Cardiac muscle cell (in vitro differentiated cells and primary cell): ENCODE measurements at regions not wholly inside any gene's neighbourhood (a gene's known extent, or its start where the extent isn't known, plus 50 kb on each side); places are given as distances from the start of the nearest gene placed in this dataset.

Experiments
- DNase-seq, 2 donors: peaks; one replicate each; pipeline versions ENCODE4 v3.0.0 to v3.0.0-alpha.2; 2010 to 2017; ENCODE audit warnings: low read depth in 1 of 2, low spot score in 1 of 2
- H3K27ac ChIP-seq: fragments of 200-600 bp; sonication (generic); 2 replicates; pipeline ENCODE4 v1.5.1; 2016
- H3K27me3 ChIP-seq: fragments of 200-600 bp; sonication (generic); 2 replicates; pipeline ENCODE4 v1.6.0; 2016; ENCODE audit warnings: control low read depth
- H3K36me3 ChIP-seq: fragments of 200-600 bp; sonication (generic); 2 replicates; pipeline ENCODE4 v1.5.1; 2016; ENCODE audit warnings: control low read depth
- H3K4me1 ChIP-seq: fragments of 200-600 bp; sonication (generic); 2 replicates; pipeline ENCODE4 v1.8.1; 2017; ENCODE audit warnings: low read depth, mild to moderate bottlenecking, mixed run types
- H3K4me3 ChIP-seq: fragments of 200-600 bp; sonication (generic); 2 replicates; pipeline ENCODE4 v1.5.1; 2016; ENCODE audit warnings: mild to moderate bottlenecking
- H3K9me3 ChIP-seq: fragments of 200-600 bp; sonication (generic); 2 replicates; pipeline ENCODE4 v1.5.1; 2017; ENCODE audit warnings: low read depth, mild to moderate bottlenecking, control low read depth
- CTCF ChIP-seq: IDR thresholded peaks from 2 replicates; pipeline ENCODE4 v1.5.1; 2012; ENCODE audit warnings: low read depth, mild to moderate bottlenecking, low read length

DNA sequence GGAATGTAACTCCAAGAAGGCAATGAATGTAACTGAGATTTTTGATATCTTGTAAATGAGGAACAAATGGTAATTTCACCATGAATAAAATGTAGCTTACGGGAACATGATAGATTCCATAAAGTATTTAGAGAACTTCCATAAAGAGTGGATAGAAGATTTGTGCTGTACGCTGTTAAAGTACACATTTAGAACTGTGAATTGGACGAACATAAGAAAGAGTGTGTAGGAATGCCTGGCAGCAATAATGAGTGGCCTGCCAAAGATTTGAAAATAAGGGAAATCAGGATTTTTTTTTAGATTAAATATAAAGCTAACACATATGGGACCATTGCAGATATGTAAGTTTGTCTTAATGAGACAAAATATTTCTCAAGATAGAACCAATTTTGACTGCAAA, 1153.3 kb upstream of the EYS start:
- no peaks in the 10 kb centered on the region for H3K9me3 ChIP-seq
- no peaks in the 10 kb centered on the region for H3K4me1 ChIP-seq
- no peak overlapping the region for H3K27ac ChIP-seq
- DNase-seq: no peak
- H3K27me3 ChIP-seq: no peaks in the 10 kb centered on the region
- no peak for TF ChIP-seq CTCF
- H3K36me3 ChIP-seq: no peaks in the 10 kb centered on the region
- no peak overlapping the region for H3K4me3 ChIP-seq

- no peak for DNase-seq
- Histone ChIP-seq H3K4me1 (no peaks in the 10 kb centered on the region), H3K4me3 (no peak overlapping the region), H3K36me3 (no peaks in the 10 kb centered on the region), H3K27me3 (no peaks in the 10 kb centered on the region), H3K9me3 (no peaks in the 10 kb centered on the region), H3K27ac (no peak overlapping the region)
- TF ChIP-seq CTCF: no peak
Measured at GRCh38 chr6:66858196-66858595, 1151.2 kb upstream of the EYS start.

DNA sequence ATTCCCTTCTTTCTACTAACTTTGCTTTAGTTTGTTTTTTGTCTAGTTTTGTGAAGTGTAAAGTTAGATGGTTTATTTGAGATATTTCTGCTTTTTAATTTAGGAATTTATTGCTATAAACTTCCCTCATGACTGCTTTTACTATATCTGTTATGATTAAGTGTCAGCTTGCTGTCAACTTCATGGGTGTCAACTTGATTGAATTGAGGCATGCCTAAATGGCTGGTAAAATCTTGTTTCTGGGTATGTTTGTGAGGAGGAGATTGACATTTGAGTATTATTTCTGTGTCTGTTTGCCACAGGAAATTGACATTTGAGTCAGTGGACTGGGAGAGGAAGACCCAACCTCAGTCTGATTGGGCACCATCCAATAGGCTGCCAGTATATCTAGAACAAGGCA, 1147.0 kb upstream of the EYS start:
- Histone ChIP-seq H3K27ac (no peak overlapping the region), H3K4me1 (no peaks in the 10 kb centered on the region), H3K36me3 (no peaks in the 10 kb centered on the region), H3K9me3 (no peaks in the 10 kb centered on the region), H3K27me3 (no peaks in the 10 kb centered on the region), H3K4me3 (no peak overlapping the region)
- DNase-seq: no peak
- TF ChIP-seq CTCF: no peak

- DNase-seq: no peak
- no peaks in the 10 kb centered on the region for H3K36me3 ChIP-seq
- no peak overlapping the region for H3K4me3 ChIP-seq
- H3K9me3 ChIP-seq: no peaks in the 10 kb centered on the region
- no peak for TF ChIP-seq CTCF
- H3K27me3 ChIP-seq: no peaks in the 10 kb centered on the region
- H3K27ac ChIP-seq: no peak overlapping the region
- H3K4me1 ChIP-seq: no peaks in the 10 kb centered on the region
Measured at GRCh38 chr6:66851930-66852329, 1144.9 kb upstream of the EYS start.

GRCh38 chr6:66849843-66850242, 1142.8 kb upstream of the EYS start:
- H3K4me1 ChIP-seq: no peaks in the 10 kb centered on the region
- no peaks in the 10 kb centered on the region for H3K36me3 ChIP-seq
- H3K27me3 ChIP-seq: no peaks in the 10 kb centered on the region
- H3K27ac ChIP-seq: no peak overlapping the region
- DNase-seq: no peak
- no peaks in the 10 kb centered on the region for H3K9me3 ChIP-seq
- no peak overlapping the region for H3K4me3 ChIP-seq
- no peak for TF ChIP-seq CTCF
